Fibroblast of peridontal ligament (primary cell): ENCODE measurements at regions not wholly inside any gene's neighbourhood (a gene's known extent, or its start where the extent isn't known, plus 50 kb on each side); places are given as distances from the start of the nearest gene placed in this dataset.
"Not testable (repeated sequence)": the region's sequence is repeated elsewhere in the genome, so short reads cannot be mapped to it uniquely, and the experiment has no call there.

Experiments
- DNase-seq: peaks from one replicate; pipeline ENCODE4 v3.0.0-alpha.2; 2010; ENCODE audit errors: extremely low read depth

DNA sequence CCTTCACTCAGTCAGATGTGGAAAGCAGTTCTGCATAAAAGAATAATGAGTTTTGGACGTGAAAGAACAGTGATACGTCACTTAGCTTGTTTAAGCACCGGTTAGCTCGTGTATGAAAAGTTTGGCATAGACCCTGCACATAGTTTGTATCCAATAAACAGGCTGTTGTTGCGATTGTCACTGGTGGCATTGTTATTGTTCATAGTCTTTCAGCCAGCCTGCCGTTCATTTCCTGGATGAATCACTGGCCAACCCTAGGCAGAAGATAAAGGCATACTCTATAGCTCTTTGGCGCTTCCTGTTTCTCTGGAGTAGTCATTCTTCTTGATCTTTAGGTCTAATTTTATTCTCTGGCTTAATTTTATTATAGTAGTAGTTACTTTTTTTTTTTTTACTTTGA lies 57.8 kb upstream of the ANKRD30A start:
- no peak for DNase-seq

- not testable (repeated sequence) for DNase-seq
These were observed 63.1 kb upstream of the ANKRD30A start for GRCh38 chr10:37062296-37062695.

GRCh38 chr10:37057261-37057660 lies 68.1 kb upstream of the ANKRD30A start:
- no peak for DNase-seq

GRCh38 chr10:37053476-37053875 lies 71.9 kb upstream of the ANKRD30A start:
- DNase-seq, result no peak

- not testable (repeated sequence) for DNase-seq
These were observed 75.4 kb upstream of the ANKRD30A start for GRCh38 chr10:37049982-37050381.

DNA sequence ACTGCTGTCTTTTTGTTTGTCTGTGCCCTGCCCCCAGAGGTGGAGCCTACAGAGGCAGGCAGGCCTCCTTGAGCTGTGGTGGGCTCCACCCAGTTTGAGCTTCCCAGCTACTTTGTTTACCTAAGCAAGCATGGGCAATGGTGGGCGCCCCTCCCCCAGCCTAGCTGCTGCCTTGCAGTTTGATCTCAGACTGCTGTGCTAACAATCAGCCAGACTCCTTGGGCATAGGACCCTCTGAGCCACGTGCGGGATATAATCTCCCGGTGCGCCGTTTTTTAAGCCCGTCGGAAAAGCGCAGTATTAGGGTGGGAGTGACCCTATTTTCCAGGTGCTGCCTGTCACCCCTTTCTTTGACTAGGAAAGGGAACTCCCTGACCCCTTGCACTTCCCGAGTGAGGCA lies 81.1 kb upstream of the ANKRD30A start:
- DNase-seq, result not testable (repeated sequence)

DNA sequence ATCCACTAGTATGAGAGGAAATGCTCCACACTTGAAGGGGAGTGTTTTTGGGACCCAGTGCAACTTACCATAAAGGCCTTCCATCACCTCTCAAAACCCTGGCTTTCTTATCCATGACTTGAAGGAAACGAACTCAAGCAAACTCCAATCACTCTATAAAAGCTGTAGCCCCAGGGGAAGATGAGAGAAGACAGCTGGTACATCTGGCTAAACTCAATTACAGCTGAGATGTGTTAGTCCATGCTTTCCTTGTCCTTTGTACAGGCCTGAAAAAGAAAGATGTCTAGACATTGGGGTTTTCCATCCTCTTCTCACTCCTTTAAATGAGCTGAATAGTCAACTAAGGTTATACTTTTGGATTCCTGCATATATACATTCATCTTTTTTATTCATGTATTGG lies 89.5 kb upstream of the ANKRD30A start:
- no peak for DNase-seq

DNA sequence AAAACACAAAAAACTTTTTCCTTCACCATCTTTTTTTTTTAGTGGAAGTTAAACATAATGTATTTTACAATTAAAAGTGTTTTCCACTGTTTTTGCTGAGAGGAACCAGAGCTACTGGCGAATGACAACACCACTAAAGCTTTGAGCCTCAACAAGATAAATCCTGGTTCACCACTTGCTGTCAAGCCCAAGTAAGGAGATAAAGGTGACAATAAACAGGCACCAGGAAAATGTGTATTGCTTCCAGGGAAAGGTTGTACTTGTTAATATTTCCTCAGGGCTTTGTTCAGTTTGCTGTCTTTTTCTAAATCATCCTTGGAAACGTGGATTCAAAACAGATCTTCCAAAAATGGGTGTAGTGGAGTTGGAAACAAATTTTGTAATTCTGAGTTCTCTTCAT lies 109.9 kb upstream of the ANKRD30A start:
- DNase-seq, result no peak

DNA sequence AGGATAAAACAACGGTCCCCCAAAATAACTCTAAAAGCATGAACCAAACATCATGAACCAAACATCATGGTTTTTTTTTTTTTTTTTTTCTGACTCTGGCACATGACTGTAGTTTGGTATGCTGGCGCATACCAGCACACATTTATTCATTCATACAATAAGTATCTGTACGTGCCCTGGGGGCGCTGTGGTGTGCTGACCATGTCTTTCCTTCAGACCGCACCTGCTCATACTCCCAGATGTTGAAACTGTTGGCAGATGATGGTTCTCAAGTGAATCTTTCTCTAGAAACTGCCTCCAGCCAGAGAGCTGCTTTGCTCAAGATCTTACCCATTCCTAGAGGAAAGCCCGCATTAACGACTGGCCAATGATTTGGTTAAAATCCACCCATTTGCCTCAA lies 114.7 kb upstream of the ANKRD30A start:
- DNase-seq, result no peak

DNA sequence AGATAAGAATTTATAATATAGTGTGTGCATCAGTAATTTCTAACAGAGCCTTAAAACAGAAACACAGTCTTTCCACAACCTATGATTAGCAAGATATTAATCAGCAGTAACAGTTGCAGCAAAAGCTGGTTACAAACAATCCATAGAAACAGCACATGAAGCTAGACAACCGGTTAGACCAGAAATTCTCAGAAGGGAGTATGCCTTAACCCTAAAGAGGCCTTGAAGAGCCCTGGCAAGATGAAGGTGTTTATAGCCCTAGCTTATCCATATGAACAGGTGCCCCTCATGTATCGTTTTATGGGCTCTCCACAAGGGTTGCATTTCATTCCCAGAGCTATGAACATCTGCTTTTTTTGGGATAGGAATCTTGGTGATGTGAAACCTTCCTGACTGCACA lies 117.1 kb upstream of the ANKRD30A start:
- not testable (repeated sequence) for DNase-seq

- DNase-seq, result no peak
These were observed 122.3 kb upstream of the ANKRD30A start for GRCh38 chr10:37003126-37003525.

- not testable (repeated sequence) for DNase-seq
These were observed 129.6 kb upstream of the ANKRD30A start for GRCh38 chr10:36995806-36996205.

DNA sequence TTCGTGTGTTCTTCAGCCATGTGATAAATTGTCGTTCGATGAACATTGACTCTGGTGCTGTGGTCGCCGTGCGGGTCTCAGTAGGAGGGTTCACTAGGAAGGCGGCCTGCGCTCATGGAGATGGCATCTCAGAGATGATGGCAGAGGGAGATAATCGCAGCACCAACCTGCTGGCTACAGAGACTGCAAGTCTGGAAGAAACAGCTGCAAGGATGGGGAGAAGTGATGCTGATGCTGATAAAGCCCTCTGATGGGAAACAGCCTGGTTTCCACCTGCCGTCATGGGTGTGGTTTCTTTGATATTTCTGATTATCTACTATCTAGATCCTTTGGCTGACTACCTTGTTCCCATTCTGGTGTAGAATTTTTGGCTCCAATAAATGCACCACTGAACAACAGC lies 130.5 kb upstream of the ANKRD30A start:
- DNase-seq, result no peak

GRCh38 chr10:36989233-36989632 lies 136.2 kb upstream of the ANKRD30A start:
- no peak for DNase-seq

DNA sequence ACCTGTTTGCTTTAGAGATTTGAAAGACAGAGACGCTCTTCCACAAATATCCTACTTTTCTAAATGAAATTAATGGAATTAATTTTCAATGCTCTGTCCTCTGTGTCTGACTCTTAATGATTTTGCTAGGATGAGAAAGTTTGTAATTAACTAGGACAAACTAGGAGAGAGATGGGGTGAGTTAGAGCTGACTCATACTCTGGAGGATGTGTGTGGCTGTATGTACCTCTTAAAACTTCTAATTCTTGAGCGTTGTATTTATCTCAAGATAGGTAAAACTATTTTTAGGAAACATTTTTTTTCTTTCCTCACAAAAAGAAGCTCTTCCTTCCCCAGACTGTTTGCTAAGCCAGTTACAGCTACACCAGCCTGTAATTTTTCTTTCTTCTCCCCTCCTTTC lies 178.8 kb upstream of the ANKRD30A start:
- DNase-seq, result no peak

GRCh38 chr10:36943544-36943943 lies 181.9 kb upstream of the ANKRD30A start:
- no peak for DNase-seq

GRCh38 chr10:36942616-36943015 lies 182.8 kb upstream of the ANKRD30A start:
- no peak for DNase-seq

- no peak for DNase-seq
These were observed 222.4 kb upstream of the ANKRD30A start for GRCh38 chr10:36903040-36903439.

DNA sequence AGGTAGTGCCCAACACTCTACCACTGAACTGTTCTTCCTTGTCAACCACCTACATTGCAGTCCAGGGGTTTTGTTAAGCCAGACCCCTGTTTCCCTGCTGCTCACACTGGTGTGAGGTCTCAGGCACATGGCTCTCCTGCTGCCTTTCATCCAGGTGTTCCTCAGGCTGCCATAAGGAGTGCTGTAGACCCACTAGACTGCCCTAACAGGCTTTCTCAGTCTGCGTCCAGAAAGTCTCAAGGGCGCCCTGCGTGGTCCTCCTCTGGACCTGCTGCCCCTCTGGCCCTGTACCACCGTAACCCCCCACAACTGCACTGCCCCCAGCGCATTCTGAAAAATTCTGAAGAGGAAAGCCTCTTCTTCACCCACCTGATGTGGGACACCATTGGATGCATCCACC lies 225.7 kb upstream of the ANKRD30A start:
- DNase-seq, result no peak

DNA sequence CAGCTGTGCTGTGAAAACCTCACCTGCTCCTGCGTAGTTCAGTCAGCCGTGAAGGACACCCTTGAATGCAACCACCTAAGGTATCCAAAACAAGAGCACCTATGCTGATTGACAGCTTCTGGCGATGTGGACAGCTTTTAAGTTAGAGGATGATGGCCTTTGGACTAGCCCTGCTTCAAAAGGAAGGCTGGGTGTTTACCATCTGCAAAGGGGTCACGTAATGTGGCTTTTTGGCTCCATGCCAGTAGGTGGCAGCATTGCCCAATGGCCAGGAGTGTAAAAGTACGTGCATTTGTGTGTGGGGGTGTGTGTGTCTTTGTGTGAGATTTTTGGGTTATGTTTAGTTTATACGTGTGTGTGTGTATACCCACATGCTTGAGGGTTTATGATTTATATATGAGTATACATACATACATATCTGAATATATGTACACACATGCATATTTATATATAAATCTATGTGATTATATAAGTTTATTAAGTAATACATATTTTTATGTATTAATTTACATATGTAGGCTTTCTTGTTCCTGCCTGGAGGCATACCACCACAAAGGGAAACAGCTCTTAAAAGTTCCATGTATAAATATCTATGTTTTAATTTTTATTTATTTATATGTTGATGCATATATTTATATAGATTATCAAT lies 236.3 kb upstream of the ANKRD30A start:
- peak; percentile 4 for DNase-seq

GRCh38 chr10:36886303-36886891 lies 239.0 kb upstream of the ANKRD30A start:
- no peak for DNase-seq

- DNase-seq, result no peak
These were observed 239.7 kb upstream of the ANKRD30A start for GRCh38 chr10:36885746-36886145.

GRCh38 chr10:36882781-36883180 lies 242.6 kb upstream of the ANKRD30A start:
- no peak for DNase-seq

GRCh38 chr10:36880898-36881297 lies 244.5 kb upstream of the ANKRD30A start:
- DNase-seq, result peak; percentile 47
